PC-9 (cell line): ENCODE measurements at regions not wholly inside any gene's neighbourhood (a gene's known extent, or its start where the extent isn't known, plus 50 kb on each side); places are given as distances from the start of the nearest gene placed in this dataset.

Experiments
- CTCF ChIP-seq: fragments of 200-600 bp; sonication (generic); conservative IDR thresholded peaks from 2 replicates; pipeline ENCODE4 v1.6.1; 2017; ENCODE audit warnings: mixed run types, antibody characterized with exemption, mild to moderate bottlenecking, moderate library complexity
- EZH2 ChIP-seq: fragments of 200-600 bp; sonication (generic); IDR thresholded peaks from 2 replicates; pipeline ENCODE4 v1.8.0; 2017; ENCODE audit warnings: antibody characterized with exemption, low read depth

- TF ChIP-seq CTCF = no peak
- TF ChIP-seq EZH2 = no peak
Observed at GRCh38 chr7:57327081-57327480, 122.9 kb upstream of the ZNF716 start.
